NCI-H1092 (cell line): ENCODE measurements at regions not wholly inside any gene's neighbourhood (a gene's known extent, or its start where the extent isn't known, plus 50 kb on each side); places are given as distances from the start of the nearest gene placed in this dataset.

Source experiments
- DNase-seq: peaks from one replicate; lab custom pipeline; 2025; lab: John Stamatoyannopoulos, UW

DNA sequence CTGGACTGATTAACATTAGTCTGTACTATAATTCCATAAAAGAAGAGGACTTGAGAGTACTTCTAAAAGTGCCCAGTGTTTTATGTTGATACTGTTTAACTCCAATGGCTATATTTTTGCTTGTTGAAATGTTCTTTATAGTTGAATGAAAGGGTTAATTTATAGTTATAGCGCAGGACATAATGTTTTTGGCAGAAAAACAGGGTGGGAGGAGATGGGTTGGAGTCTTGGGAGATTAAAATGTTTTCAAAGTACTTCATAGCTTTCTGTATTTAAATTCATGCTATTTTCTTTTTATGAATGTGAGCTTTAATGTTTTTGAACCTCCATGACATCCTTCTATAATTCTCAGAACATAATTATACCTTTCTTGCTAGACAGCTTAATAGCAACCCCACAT is 108.2 kb downstream of the CNTN3 start:
- DNase-seq: no peak

DNA sequence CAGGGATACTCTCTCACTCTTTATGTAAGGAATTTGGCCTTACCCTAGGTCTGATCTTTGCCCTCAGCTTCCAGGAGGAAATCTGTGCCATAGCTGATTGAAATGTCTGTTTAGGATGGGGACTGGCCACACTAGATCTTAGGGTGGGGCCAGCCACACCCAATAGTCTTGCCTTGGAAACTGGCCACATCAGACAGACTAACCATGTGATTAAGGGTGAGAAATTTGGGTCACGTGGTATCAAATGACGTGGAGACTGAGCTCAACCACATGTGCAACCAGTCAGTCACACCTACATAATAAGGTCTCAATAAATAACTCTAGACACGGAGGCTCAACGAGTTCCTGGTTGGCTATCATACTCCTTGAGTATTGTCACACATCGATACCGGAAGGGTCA is 113.5 kb downstream of the CNTN3 start:
- no peak for DNase-seq

DNA sequence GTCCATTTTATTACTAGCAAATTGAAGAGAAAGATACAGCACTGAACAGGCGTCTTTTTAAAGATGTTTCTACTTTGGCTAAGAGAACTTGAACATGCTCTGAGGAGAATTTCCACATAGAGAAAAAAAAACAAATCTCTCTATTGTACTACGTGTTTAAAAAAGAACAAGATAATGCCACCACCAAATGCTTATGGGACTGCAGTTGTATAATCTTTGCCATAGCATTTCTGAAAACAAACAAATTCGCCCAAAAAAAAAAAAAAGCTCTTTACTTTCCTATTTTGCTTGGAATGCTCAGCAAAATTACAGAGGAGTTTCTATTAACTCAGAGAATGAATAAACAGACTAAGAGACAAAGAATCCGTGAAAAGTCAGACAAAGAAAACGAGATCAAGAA is 114.2 kb downstream of the CNTN3 start:
- DNase-seq: no peak

DNA sequence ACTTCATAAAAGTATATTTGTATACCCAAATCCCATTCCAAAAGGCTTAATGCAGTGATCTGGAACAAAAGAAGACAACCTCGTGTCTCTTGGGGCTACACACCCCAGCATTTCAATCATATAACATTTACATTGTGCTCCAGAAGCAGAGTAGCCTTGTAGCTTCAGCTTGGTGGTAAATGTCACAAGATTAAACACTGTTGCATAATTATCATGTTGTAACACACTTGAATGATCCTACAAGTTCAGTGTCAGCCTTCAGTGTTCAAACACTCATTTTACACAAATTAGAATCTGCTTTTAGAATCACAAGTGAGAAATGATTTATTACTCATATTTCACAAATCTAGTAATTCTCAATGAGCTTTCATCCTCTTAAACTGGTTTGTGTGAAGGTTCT is 122.6 kb downstream of the CNTN3 start:
- no peak for DNase-seq

DNA sequence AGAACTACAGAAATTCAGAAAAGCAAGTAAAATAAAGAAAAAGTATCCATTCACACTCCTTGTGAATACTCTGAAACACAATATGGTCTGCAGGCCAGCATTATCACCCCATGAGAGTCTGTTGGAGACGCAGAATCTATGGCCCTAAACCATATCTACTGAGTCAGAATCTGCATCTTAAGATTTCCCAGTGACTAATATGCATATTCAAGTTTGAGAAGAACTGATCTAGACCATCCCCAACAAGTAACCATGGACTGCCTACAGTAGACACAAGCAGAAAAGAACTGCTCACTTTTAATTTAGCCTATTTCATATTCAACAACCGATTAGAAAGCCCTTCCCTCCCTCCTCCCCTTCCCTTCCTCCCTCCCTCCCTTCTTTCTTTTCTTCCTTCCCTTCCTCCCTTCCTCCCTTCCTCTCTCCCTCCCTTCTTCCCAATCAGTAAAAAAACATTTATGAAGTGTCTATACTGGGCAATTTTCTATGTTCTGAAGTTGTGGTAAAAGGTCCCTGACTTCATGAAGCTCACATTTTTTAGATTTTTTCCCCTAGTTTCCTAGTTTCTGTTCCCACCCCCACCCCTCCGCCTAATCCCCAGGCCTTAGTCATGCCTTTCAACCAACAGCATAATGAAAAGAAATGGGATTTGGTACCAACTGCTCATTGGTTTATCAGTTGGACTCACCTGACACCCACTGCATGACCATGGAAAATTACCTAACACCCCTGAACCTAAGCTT is 125.2 kb downstream of the CNTN3 start:
- DNase-seq: no peak

DNA sequence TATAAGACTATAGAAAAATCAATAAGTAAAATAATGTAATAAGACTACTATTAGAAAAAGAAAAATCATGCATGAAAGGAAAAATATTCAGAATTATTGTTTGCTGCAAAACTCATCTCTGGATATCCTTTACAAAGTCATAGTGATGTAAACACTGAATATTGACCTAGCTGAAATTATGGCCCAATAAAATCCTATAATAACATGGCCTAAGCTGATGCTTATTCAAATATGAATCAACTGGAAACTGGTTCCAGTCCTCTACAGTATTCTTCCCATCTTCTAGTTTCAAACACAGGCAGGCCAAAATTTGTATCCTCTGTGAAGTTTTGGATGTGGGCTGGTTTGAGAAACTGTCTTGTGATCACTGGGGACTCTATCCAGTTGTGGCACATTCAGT is 134.5 kb downstream of the CNTN3 start:
- DNase-seq: no peak

GRCh38 chr3:74470313-74470712 is 144.1 kb downstream of the CNTN3 start:
- DNase-seq: no peak

DNA sequence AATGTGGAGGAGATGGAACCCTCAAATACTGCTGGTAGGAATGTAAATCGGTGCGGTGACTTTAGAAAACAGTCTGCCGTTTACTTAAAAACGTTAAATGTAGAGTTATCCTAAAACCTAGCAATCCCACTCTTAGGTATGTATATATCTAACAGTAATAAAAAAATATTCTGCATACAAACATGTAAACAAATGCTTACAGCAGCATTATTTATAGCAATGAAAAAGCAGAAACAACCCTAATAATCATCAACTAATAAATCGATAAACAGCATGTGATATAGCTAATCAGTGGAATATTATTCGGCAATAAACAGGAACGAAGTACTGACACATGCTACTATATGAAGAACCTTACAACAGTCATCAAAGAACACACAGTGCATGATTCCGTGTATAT is 144.7 kb downstream of the CNTN3 start:
- no peak for DNase-seq

- DNase-seq: no peak
Measured at GRCh38 chr3:74469151-74469550, 145.3 kb downstream of the CNTN3 start.

- no peak for DNase-seq
Measured at GRCh38 chr3:74465715-74466410, 148.6 kb downstream of the CNTN3 start.

GRCh38 chr3:74463515-74463914 is 150.9 kb downstream of the CNTN3 start:
- no peak for DNase-seq

- no peak for DNase-seq
Measured at GRCh38 chr3:74456166-74456565, 158.3 kb downstream of the CNTN3 start.

DNA sequence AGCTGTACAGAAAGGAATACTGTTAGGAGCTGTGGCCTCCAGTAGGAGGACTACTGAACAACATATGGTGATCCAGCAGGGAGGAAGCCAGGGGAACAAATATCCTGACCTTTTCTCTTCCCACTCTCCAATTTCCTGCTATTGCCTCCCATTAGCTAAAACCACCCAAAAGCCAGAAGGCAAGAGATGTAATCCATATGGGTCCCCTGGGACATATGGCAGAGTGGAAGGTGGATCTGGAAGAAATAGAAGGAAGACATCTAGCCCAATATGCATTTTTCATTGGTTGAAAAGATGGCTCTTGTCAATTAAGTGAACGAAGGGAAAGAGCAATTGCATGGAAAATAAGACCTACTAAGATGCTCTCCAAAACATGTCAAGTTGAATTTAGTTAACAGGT is 167.2 kb downstream of the CNTN3 start:
- DNase-seq: no peak

GRCh38 chr3:74445541-74445940 is 168.9 kb downstream of the CNTN3 start:
- DNase-seq: no peak

- no peak for DNase-seq
Measured at GRCh38 chr3:74443102-74443501, 171.4 kb downstream of the CNTN3 start.

GRCh38 chr3:74442683-74443082 is 171.8 kb downstream of the CNTN3 start:
- DNase-seq: no peak

- no peak for DNase-seq
Measured at GRCh38 chr3:74442068-74442467, 172.4 kb downstream of the CNTN3 start.

DNA sequence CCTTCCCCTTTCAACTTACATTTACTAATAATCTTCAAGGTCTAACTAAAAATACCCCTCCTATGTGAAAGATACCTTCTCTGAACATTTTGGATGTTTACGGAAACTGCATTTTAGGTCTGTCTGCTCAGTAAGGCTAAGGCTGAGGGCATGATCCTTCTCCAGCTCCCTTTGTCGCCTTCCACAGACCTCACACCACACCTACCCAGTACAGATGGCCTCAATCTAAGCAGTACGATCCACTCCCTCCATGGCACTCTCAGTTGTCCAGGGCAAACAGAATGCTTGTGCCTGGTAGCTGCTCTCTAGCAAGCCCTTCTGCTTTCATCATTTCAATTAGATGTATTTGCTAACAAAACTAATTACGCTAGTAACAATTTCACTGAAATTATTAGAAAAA is 178.3 kb downstream of the CNTN3 start:
- DNase-seq: no peak

DNA sequence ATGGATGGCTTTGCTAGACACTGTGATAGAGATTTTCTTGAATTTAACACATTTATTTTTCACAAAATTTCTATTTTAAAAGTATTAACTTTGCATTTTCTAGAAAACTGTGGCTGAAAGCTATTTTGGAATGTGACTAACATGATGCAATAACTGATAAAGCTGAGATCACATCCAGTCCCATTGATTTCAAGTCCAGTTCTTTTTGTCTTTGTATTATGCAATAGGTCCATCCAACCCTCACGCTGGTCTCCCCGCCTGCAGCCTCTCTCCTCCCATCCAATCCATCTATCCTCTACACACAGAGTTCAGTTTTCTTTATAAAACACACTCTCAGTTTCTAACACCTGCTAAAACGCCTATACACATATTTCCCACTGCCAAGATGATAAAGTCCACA is 178.8 kb downstream of the CNTN3 start:
- DNase-seq: no peak

GRCh38 chr3:74434406-74434805 is 180.1 kb downstream of the CNTN3 start:
- no peak for DNase-seq

GRCh38 chr3:74426571-74426970 is 187.9 kb downstream of the CNTN3 start:
- no peak for DNase-seq

GRCh38 chr3:74423867-74424266 is 190.6 kb downstream of the CNTN3 start:
- DNase-seq: no peak

DNA sequence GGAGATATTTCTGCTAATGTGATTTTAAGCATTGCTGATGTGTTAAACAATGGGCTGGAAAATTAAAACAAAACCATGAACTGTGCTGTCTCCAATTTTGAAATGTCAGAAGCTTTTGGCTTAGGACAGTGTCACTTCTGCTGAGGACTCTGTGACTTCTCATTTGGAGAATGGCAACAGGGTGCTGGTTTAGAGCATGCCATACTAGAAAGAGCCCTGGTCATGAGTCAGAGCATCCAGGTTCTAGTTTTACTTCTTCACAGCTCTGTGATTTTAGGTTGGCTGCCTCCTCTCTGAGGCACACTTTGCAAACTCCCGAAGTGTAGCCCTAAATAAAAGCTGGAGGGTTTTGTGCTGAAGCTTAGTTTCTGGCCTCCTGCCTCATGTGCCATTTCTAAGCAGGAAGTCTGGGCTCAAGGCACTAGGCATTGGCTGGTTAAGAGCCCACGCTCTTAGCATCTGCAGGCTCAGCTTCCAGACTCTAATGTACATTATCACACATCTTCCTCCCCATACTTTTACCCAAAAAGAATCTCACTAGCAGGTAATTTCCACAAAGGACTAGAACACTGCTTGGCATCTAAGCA is 193.8 kb downstream of the CNTN3 start:
- DNase-seq: no peak

DNA sequence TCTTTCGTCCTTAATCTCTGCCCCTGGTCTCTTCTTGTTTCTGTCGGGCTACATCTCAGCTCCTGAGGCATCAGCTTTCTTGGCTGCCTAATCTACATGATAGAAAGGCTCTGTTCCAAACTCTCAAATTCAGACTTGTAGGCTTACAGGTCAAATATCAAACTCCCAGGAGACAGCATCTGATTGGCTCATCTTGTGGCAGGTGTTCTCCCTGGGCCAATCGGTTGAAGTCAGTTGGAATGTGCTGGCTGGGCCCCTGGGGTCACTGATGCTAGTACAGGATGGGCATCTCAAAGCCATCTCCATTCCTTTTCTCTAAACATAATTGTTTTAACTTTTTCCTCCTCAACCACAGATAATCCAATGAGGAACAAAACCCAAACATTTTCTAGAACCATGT is 198.7 kb downstream of the CNTN3 start:
- DNase-seq: no peak
